ENCODE measurements at regions not wholly inside any gene's neighbourhood (a gene's known extent, or its start where the extent isn't known, plus 50 kb on each side); places are given as distances from the start of the nearest gene placed in this dataset.

DNA sequence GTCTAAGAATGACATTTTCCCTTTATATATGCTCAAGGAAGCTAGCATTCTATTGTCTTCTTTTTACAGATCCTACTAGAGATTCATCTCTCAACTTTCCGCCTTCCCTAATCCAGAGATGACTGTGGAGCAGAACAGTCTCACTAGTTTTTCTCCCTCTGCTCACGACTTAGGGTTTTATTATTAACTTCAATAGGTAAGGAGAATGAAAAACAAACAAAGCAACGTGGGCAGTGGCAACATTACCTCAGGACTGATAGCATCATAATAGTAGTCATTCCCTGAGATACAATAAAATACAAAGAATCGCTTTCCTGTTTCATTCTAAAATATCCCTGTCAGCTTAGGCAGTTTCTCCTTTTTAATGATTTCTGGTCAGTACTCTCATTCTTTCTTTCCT lies 154.3 kb upstream of the PLAAT1 start:
- no peaks in the 10 kb centered on the region for H3K27me3 Mint-ChIP-seq (ENCODE audit: unreplicated experiment)
- DNase-seq (ENCODE audit: low spot score): no peak
- no peaks in the 10 kb centered on the region for H3K4me1 Mint-ChIP-seq (ENCODE audit: unreplicated experiment)
- no peak overlapping the region for H3K4me3 Mint-ChIP-seq (ENCODE audit: unreplicated experiment)
- H3K9me3 Mint-ChIP-seq (ENCODE audit: unreplicated experiment): no peaks in the 10 kb centered on the region
- H3K36me3 Mint-ChIP-seq (ENCODE audit: low read depth, unreplicated experiment): no peaks in the 10 kb centered on the region
- no peak overlapping the region for H3K27ac Mint-ChIP-seq (ENCODE audit: unreplicated experiment)
- TF ChIP-seq, protein P1, sequence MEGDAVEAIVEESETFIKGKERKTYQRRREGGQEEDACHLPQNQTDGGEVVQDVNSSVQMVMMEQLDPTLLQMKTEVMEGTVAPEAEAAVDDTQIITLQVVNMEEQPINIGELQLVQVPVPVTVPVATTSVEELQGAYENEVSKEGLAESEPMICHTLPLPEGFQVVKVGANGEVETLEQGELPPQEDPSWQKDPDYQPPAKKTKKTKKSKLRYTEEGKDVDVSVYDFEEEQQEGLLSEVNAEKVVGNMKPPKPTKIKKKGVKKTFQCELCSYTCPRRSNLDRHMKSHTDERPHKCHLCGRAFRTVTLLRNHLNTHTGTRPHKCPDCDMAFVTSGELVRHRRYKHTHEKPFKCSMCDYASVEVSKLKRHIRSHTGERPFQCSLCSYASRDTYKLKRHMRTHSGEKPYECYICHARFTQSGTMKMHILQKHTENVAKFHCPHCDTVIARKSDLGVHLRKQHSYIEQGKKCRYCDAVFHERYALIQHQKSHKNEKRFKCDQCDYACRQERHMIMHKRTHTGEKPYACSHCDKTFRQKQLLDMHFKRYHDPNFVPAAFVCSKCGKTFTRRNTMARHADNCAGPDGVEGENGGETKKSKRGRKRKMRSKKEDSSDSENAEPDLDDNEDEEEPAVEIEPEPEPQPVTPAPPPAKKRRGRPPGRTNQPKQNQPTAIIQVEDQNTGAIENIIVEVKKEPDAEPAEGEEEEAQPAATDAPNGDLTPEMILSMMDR (IDR thresholded peaks at IDR 0.05; ENCODE audit: unreplicated experiment): no peak

GRCh38 chr3:193087336-193087735 lies 153.7 kb upstream of the PLAAT1 start:
- no peak for DNase-seq (ENCODE audit: low spot score)
- Mint-ChIP-seq H3K36me3 (ENCODE audit: low read depth, unreplicated experiment) (no peaks in the 10 kb centered on the region), H3K9me3 (ENCODE audit: unreplicated experiment) (no peaks in the 10 kb centered on the region), H3K4me1 (ENCODE audit: unreplicated experiment) (no peaks in the 10 kb centered on the region), H3K4me3 (ENCODE audit: unreplicated experiment) (no peak overlapping the region), H3K27me3 (ENCODE audit: unreplicated experiment) (no peaks in the 10 kb centered on the region), H3K27ac (ENCODE audit: unreplicated experiment) (no peak overlapping the region)
- TF ChIP-seq, protein P1 (IDR thresholded peaks at IDR 0.05; ENCODE audit: unreplicated experiment): no peak

GRCh38 chr3:193095366-193095765 lies 145.7 kb upstream of the PLAAT1 start:
- Mint-ChIP-seq H3K27me3 (ENCODE audit: unreplicated experiment) (no peaks in the 10 kb centered on the region), H3K4me3 (ENCODE audit: unreplicated experiment) (no peak overlapping the region), H3K9me3 (ENCODE audit: unreplicated experiment) (no peaks in the 10 kb centered on the region), H3K4me1 (ENCODE audit: unreplicated experiment) (no peaks in the 10 kb centered on the region), H3K36me3 (ENCODE audit: low read depth, unreplicated experiment) (no peaks in the 10 kb centered on the region), H3K27ac (ENCODE audit: unreplicated experiment) (no peak overlapping the region)
- DNase-seq (ENCODE audit: low spot score): no peak
- TF ChIP-seq, protein P1 (IDR thresholded peaks at IDR 0.05; ENCODE audit: unreplicated experiment): no peak

- Mint-ChIP-seq H3K4me3 (ENCODE audit: unreplicated experiment) (no peak overlapping the region), H3K9me3 (ENCODE audit: unreplicated experiment) (no peaks in the 10 kb centered on the region), H3K36me3 (ENCODE audit: low read depth, unreplicated experiment) (no peaks in the 10 kb centered on the region), H3K4me1 (ENCODE audit: unreplicated experiment) (no peaks in the 10 kb centered on the region), H3K27me3 (ENCODE audit: unreplicated experiment) (no peaks in the 10 kb centered on the region), H3K27ac (ENCODE audit: unreplicated experiment) (no peak overlapping the region)
- DNase-seq (ENCODE audit: low spot score): no peak
- TF ChIP-seq, protein P1 (IDR thresholded peaks at IDR 0.05; ENCODE audit: unreplicated experiment): no peak
Observed at GRCh38 chr3:193096076-193096475, 144.9 kb upstream of the PLAAT1 start.

DNA sequence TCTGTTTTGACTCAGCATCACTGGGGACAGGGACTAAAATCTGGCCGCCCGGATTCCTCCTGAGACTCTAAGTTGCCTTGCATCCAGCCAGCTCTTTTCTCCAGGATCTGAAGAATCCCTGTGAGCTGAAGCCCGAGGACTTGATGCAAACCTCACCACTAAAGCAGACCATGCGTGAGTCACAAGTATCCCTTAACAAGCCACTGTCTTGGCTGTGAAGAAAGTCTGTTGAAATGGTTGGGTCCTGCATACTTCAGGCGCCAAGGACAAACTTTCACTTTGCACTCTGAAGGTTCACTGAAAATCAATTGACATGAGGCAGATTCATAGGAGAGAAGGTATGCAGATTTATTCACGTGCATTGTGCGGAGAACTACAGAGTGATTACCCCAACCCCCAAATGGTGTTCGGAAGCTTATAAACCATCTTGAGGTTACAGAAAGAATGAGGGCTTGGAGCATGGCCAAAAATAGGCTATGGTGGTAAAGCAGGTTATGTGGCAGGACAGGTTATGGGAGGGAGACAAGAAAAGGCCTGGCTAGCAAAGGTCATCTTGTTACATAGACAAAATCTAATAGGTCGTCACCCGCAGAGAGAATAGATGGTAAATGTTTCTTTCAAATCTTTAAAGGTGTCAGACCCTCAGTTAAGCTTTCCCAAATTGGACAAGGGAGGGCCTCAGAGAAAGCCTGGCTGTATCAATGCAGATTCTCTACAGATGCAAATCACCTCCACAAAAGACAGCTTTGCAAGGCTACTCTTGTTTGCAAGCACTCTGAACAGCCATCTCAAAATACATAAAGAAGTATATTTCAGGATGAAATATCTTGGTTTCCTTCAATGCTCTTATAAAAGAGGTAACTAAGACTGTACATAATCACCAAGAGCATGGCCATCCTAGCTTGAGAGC lies 126.3 kb upstream of the PLAAT1 start:
- Mint-ChIP-seq H3K4me3 (ENCODE audit: unreplicated experiment) (no peak overlapping the region), H3K9me3 (ENCODE audit: unreplicated experiment) (no peaks in the 10 kb centered on the region), H3K4me1 (ENCODE audit: unreplicated experiment) (no peaks in the 10 kb centered on the region), H3K27ac (ENCODE audit: unreplicated experiment) (no peak overlapping the region), H3K27me3 (ENCODE audit: unreplicated experiment) (no peaks in the 10 kb centered on the region), H3K36me3 (ENCODE audit: low read depth, unreplicated experiment) (no peaks in the 10 kb centered on the region)
- no peak for DNase-seq (ENCODE audit: low spot score)
- TF ChIP-seq, protein P1 (IDR thresholded peaks at IDR 0.05; ENCODE audit: unreplicated experiment): no peak

All from endothelial cell (in vitro differentiated cells).